Esophagus squamous epithelium (tissue), 5 donors: ENCODE measurements at regions not wholly inside any gene's neighbourhood (a gene's known extent, or its start where the extent isn't known, plus 50 kb on each side); places are given as distances from the start of the nearest gene placed in this dataset.
"Not testable (repeated sequence)": the region's sequence is repeated elsewhere in the genome, so short reads cannot be mapped to it uniquely, and the experiment has no call there.

Experiments
- DNase-seq: peaks from one replicate; lab custom pipeline; 2025; lab: John Stamatoyannopoulos, UW
- H3K27ac ChIP-seq, 4 donors: fragments of 200-600 bp; sonication (generic); one replicate each; pipeline ENCODE4 v1.5.1; 2016 to 2019; ENCODE audit warnings: mild to moderate bottlenecking in 1 of 4
- H3K27me3 ChIP-seq, 4 donors: fragments of 200-600 bp; sonication (generic); 1 replicate in 3 of 4; 2 replicates in 1 of 4; pipeline versions ENCODE4 v1.5.1 to v1.6.0; 2017 to 2021; ENCODE audit warnings: antibody characterized with exemption in 1 of 4
- H3K36me3 ChIP-seq, 3 donors: fragments of 200-600 bp; sonication (generic); one replicate each; pipeline ENCODE4 v1.5.1; 2016 to 2019
- H3K4me1 ChIP-seq, 3 donors: fragments of 200-600 bp; sonication (generic); one replicate each; pipeline ENCODE4 v1.5.1; 2017 to 2019
- H3K4me3 ChIP-seq, 4 donors: fragments of 200-600 bp; sonication (generic); 1 replicate in 3 of 4; 2 replicates in 1 of 4; pipeline ENCODE4 v1.5.1; 2016 to 2019; ENCODE audit warnings: mild to moderate bottlenecking in 2 of 4, moderate library complexity in 1 of 4
- H3K9me3 ChIP-seq, 3 donors: fragments of 200-600 bp; sonication (generic); one replicate each; pipeline ENCODE4 v1.5.1; 2016 to 2019
- POLR2A ChIP-seq, 4 donors: fragments of 450-650 bp; IDR thresholded peaks; one replicate each; pipeline ENCODE4 v1.6.1; 2017; ENCODE audit warnings: antibody characterized with exemption in 4 of 4, mild to moderate bottlenecking in 4 of 4, moderate library complexity in 3 of 4
- WGBS, 2 donors: methylation state at CpG; one replicate each; pipeline ENCODE4 v1.1.5; 2018; 5-methylcytosine and 5-hydroxymethylcytosine counted together
- intact Hi-C: fragments of 100-400 bp; cut with DNase I; formaldehyde crosslinking; loops from one replicate; pipeline ENCODE4 v1.15.0; 2022
- TF ChIP-seq, protein P1 (sequence below), 6 experiments: fragments of 450-650 bp in 4 of 6; fragments of 200-600 bp in 2 of 6; sonication (generic) in 2 of 6; IDR thresholded peaks; one replicate each; pipeline ENCODE4 v1.5.1; 2016 to 2019; ENCODE audit warnings: antibody characterized with exemption in 6 of 6, mild to moderate bottlenecking in 4 of 6, moderate library complexity in 4 of 6
- donor health status: DM: yes; HTN: yes; CAD: no.

DNA sequence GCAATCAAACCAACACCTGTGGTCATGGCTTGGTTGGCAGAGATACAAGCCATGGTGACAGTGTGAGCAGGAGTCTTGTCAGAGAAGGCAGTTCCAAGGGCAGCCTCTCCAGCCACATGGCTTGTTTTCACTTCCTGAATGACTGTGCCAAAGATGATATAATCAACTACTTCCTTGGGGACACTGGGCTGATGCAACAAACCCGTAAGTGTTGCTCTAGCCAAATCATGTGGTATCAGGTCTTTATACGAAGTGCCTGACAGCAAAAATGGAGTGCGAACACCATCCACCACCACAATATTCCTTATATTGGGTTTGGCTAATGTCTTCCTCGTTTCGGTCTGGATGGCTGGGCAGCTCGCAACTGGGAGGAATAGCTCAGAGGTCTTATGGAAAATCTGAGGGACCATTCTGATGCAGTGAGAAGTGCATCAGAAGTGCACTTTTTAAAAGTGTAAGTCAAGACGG lies 922.0 kb downstream of the NLGN4X start:
- 74 to 79% methylated on average over 2 to 7 of the region's 7 CpGs for WGBS, 2 donors
- Histone ChIP-seq H3K4me1 (no peaks in the 10 kb centered on the region), H3K4me3 (no peak overlapping the region), H3K27me3 (no peaks in the 10 kb centered on the region), H3K36me3 (no peaks in the 10 kb centered on the region), H3K9me3 (no peaks in the 10 kb centered on the region), H3K27ac (no peak overlapping the region)
- no peak for DNase-seq
- no peak for TF ChIP-seq POLR2A (IDR thresholded peaks at IDR 0.05)
- TF ChIP-seq, protein P1, sequence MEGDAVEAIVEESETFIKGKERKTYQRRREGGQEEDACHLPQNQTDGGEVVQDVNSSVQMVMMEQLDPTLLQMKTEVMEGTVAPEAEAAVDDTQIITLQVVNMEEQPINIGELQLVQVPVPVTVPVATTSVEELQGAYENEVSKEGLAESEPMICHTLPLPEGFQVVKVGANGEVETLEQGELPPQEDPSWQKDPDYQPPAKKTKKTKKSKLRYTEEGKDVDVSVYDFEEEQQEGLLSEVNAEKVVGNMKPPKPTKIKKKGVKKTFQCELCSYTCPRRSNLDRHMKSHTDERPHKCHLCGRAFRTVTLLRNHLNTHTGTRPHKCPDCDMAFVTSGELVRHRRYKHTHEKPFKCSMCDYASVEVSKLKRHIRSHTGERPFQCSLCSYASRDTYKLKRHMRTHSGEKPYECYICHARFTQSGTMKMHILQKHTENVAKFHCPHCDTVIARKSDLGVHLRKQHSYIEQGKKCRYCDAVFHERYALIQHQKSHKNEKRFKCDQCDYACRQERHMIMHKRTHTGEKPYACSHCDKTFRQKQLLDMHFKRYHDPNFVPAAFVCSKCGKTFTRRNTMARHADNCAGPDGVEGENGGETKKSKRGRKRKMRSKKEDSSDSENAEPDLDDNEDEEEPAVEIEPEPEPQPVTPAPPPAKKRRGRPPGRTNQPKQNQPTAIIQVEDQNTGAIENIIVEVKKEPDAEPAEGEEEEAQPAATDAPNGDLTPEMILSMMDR (IDR thresholded peaks at IDR 0.05), result no peak
- intact Hi-C loops, result no loop called here

DNA sequence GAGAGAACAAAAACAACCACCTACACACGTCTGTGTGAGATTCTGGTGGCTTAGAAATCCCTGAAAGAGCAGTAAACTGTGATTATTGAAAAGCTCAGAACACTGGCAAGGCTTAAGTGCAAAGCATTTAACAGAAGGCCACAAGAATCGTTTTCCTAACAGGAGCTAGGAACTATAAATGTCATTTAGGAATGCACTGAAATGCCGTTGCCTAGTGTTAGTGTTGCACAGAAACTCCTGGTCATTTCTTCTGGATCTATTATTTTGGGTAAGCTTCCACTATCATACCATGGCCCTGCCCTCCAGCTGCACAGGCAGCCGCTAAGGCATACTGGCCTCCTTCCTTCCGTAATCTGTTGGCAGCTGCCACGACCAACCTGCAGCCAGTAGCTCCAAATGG lies 923.2 kb downstream of the NLGN4X start:
- 51 to 53% methylated on average over 4 to 5 of the region's 6 CpGs for WGBS, 2 donors
- TF ChIP-seq, protein P1 (IDR thresholded peaks at IDR 0.05), result no peak
- TF ChIP-seq POLR2A (IDR thresholded peaks at IDR 0.05), result no peak

DNA sequence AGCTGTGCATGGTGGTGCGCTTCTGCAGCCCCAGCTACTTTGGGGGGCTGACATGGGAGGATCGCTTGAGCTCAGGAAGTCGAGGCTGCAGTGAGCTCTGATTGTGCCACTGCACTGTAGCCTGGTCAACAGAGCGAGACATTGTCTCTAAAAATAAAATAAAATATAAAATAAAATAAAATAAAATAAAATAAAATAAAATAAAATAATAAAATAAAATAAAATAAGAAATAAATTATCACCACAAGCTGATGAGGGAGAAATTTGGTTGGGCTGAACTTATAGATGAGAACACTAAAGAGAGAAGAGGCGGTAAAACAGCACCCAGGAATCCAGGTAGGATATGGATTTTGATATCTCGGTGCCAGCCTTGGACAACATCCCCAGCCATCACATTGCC lies 933.7 kb downstream of the NLGN4X start:
- H3K9me3 ChIP-seq, result peaks cover 0 to 2% (median 0%) of the 10 kb centered on the region in 3 donors
- no peaks in the 10 kb centered on the region for H3K4me1 ChIP-seq
- intact Hi-C loops, result no loop called here
- TF ChIP-seq, protein P1 (IDR thresholded peaks at IDR 0.05), result no peak
- TF ChIP-seq POLR2A (IDR thresholded peaks at IDR 0.05), result no peak
- no peak for DNase-seq
- no peak overlapping the region for H3K4me3 ChIP-seq
- H3K36me3 ChIP-seq, result no peaks in the 10 kb centered on the region
- no peaks in the 10 kb centered on the region for H3K27me3 ChIP-seq
- 84 to 90% methylated on average over 3 to 6 of the region's 6 CpGs for WGBS, 2 donors
- H3K27ac ChIP-seq, result no peak overlapping the region

More for the DNA sequence above, 923.2 kb downstream of the NLGN4X start:
- Histone ChIP-seq H3K27me3 (no peaks in the 10 kb centered on the region), H3K4me1 (no peaks in the 10 kb centered on the region), H3K27ac (no peak overlapping the region), H3K9me3 (no peaks in the 10 kb centered on the region), H3K36me3 (no peaks in the 10 kb centered on the region), H3K4me3 (no peak overlapping the region)
- intact Hi-C loops, result no loop called here
- no peak for DNase-seq

DNA sequence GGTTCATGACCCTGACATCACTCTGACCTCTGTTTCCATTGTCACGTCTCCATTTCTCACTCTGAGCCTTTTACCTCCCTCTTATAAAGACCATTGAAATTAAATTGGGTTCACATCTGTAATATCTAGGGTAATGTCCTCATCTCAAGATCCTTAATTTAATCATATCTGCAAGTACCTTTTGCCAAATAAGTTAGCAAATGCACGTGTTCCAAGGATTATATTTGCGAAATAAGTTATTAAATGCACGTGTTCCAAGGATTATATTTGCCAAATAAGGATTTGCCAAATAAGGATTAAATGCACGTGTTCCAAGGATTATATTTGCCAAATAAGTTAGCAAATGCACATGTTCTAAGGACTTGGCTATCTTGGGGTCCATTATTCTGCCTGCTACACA lies 938.0 kb downstream of the NLGN4X start:
- no peak for DNase-seq
- Histone ChIP-seq H3K36me3 (no peaks in the 10 kb centered on the region), H3K4me3 (no peak overlapping the region), H3K4me1 (no peaks in the 10 kb centered on the region), H3K27me3 (no peaks in the 10 kb centered on the region), H3K9me3 (peaks cover 0 to 6% (median 0%) of the 10 kb centered on the region in 3 donors), H3K27ac (no peak overlapping the region)
- TF ChIP-seq POLR2A (IDR thresholded peaks at IDR 0.05), result no peak
- TF ChIP-seq, protein P1 (IDR thresholded peaks at IDR 0.05), result no peak
- WGBS, 2 donors, result 66% methylated on average over 5 of the region's 5 CpGs
- intact Hi-C loops, result no loop called here

DNA sequence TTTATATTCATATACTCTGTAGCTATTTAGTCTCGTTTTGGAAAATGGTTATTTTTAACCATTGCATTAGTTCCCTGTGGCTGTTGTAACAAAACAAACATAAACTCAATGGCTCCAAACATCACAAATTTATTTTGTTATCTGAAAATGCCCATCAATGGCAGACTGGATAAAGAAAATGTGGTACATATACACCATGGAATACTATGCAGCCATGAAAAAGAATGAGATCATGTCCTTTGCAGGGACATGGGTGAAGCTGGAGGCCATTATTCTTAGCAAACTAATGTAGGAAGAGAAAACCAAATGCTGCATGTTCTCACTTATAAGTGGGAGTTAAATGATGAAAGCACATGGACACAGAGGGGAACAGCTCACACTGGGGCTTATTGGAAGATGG lies 938.7 kb downstream of the NLGN4X start:
- 64 to 79% methylated on average over 1 of the region's 1 CpG for WGBS, 2 donors
- DNase-seq, H3K36me3 ChIP-seq, H3K4me1 ChIP-seq, H3K9me3 ChIP-seq, intact Hi-C loops, H3K4me3 ChIP-seq, H3K27me3 ChIP-seq, H3K27ac ChIP-seq: not testable (repeated sequence)

DNA sequence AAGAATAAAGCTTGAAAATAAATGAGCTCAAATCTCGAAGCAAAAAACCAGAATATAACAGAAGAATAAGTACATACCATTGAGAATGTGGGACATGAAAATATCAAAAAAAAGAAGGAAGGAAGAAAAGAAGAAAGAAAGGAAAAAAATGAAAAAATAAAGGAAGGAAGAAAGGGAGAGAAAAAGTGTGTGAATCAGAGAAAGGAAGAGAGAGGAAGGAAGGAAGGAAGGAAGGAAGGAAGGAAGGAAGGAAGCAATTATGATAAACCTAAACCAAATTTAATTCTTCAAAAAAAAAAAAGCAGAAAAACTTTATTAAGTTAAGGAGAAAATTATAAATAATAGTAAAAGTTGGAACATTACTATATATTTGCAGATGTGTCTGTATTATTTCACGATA lies 949.8 kb downstream of the NLGN4X start:
- Histone ChIP-seq H3K27ac (no peak overlapping the region), H3K9me3 (no peaks in the 10 kb centered on the region), H3K36me3 (no peaks in the 10 kb centered on the region), H3K27me3 (no peaks in the 10 kb centered on the region), H3K4me3 (no peak overlapping the region), H3K4me1 (no peaks in the 10 kb centered on the region)
- no peak for TF ChIP-seq POLR2A (IDR thresholded peaks at IDR 0.05)
- no peak for DNase-seq
- intact Hi-C loops, result no loop called here
- 78 to 84% methylated on average over 2 of the region's 2 CpGs for WGBS, 2 donors
